Stimulated activated CD4-positive, alpha-beta T cell treated with anti-CD3 and anti-CD28 coated beads, TNF-alpha, amount 100 ng/mL, for 24 hours (primary cell): ENCODE measurements at regions not wholly inside any gene's neighbourhood (a gene's known extent, or its start where the extent isn't known, plus 50 kb on each side); places are given as distances from the start of the nearest gene placed in this dataset.

Source experiments
- DNase-seq, 3 experiments: peaks; one replicate each; pipeline ENCODE4 v3.0.0-alpha.2; 2020; ENCODE audit warnings: low read depth in 3 of 3

GRCh38 chr11:95486466-95486865 lies 255.5 kb upstream of the SESN3 start:
- DNase-seq: no peak

DNA sequence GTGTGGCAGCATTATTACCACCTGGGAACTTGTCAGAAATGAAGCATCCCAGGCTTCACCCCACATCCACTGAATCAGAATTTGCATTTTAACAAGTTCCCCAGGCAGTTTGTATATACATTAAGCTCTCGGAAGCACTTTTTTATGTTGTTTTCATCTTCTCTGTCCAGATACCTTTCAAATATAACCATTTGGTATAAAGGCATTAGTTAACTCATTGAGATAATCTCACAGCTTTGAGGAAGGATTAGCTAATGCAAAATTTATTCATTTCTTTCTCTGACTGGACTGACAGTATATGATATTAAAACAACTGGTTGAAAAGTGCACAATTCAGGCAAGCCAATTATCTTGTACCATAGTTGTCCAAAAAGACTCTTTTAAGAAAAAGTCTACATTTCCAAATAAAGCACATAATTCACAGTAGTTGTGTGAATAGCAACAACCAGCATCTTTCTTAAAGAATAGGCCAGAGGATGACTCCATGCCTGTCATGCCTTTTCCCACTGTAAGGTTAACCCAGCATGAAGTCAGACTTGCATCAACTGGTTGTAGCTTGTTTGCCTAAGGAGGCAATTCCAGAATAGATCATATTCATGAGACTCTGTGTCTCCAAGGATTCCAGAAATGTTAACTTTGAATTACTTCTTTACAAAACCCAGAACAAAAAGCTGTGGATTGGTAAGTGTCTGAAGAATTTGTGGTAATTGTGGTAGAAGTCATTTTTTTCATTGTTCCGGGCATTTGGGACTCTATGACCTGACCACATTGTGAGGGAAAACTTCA lies 254.3 kb upstream of the SESN3 start:
- DNase-seq: no peak

GRCh38 chr11:95483339-95483738 lies 252.3 kb upstream of the SESN3 start:
- no peak for DNase-seq

DNA sequence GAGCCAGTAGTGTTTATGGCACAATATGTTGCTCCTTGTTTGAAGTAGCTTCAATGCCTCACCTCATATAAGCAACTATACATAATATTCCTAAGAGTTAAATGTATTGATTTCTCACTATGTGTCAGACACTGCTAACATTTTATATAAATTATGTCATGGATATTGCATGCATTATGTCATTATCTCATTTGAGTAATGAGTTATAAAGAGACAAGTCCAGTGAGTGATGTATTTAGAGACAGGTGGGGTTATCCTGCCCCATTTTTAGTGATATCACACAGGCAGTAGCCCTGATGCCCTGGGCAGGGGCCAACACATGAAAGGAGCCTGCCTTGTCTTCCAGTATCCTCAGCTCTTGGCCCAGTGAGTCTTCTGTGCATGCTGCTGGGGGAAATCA lies 247.0 kb upstream of the SESN3 start:
- no peak for DNase-seq

- DNase-seq: no peak
Observed at GRCh38 chr11:95469258-95469657, 238.3 kb upstream of the SESN3 start.

GRCh38 chr11:95466416-95466815 lies 235.4 kb upstream of the SESN3 start:
- no peak for DNase-seq

DNA sequence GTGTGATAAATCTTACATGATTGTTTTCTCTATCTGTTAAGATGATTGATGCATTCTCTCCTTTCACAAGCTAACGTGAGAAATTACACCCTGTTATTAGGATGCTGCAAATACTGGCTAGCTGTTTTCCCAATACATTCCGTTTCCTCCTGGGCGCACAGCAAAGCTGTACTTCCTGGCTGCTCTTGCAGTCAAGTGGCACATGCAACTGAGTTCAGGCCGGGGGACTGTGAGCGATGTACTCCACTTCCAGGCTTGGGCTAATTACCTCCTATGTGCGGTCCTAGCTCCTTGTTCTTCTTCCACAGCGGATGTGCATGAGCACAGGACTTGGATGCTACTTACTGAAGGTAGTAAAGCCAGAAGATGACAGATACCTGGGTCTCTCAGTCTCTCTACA lies 234.9 kb upstream of the SESN3 start:
- no peak for DNase-seq

DNA sequence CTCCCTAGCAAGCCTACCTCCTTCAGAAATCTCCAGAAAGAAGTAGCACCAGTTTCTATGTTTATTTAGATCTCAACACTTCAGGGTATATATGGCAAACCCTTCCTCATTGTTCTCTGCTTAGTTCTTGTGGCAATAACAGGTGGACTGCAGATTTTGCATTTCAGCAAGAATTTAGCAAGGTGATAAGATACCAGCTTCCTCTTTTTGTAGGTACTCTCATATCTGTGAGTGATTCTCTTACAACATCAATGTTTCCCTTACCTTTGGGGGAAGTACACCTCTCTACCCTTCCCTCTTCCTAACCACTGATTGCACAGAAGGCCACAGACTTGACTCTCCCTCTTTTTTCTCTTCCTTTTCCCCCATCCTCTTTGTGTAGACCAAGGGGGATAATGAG lies 230.9 kb upstream of the SESN3 start:
- no peak for DNase-seq

- DNase-seq: no peak
Observed at GRCh38 chr11:95461348-95461747, 230.3 kb upstream of the SESN3 start.

DNA sequence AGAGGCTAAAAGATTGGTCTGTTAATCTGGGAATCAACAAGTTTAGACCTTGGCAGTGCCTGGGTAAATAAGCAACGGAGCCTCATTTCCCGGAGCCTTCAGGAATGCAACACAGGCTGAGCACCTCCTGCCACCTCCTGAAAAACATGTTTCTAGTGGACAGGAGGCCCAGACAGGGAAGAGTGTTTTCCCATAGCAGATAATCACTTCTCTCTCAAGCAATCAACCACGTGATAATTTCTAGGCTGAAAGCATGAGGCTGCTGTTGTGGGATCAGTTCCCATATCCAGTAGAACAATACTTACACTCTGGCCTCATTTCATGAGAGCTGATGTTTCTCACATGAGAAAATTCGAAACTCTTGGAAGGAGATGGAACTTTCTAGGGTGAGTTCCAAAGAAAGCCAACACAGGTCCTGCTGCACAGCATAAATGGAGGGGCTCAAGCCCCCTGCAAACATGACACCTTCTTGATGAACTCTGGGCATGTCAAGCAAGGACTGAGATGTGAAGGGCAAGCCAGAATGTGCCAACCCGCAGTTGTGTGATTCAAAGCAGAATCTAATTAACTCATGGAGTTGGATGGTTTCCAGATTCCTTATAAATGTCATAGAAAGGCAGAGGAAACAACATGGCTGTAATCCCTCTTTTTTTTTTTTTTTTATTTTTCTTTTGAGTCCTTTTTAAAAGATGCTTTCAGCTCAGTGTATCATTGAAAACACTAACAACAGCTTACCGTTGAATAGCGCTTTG lies 228.5 kb upstream of the SESN3 start:
- no peak for DNase-seq

DNA sequence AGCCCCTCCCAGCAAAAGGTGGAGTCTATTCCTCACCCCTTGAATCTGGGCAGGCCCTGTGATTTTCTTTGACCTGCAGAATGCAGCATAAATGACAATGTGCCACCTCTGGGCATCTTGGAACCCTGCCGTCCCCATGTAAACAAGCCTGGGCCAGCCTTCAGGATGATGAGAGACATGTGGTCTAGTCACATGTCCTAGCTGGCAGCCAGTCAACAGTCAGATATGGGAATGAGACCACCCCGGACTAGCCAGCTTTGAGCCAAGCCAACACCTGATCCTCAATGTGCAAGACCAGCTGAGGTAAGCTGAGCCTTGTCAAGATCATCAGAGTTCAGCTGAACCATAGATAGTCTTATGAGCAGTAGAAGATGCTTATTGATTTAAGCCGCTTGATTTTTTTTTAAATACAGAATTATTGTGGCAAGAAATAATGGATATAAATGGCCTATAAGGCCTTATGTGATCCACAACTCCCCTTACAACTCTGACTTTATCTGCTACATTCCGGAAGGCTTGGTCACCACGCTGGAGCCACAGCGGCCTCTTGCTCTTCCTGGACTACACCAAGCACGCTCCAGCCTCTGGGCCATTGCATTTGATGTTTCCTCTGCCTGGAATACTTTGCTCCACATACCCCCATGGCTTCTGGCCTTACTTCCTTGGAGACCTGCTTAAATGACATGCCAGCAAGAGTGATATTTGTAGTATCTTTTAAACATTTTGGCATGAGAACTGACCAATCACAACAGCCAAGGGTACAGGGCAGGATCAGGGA lies 225.9 kb upstream of the SESN3 start:
- no peak for DNase-seq

- no peak for DNase-seq
Observed at GRCh38 chr11:95455228-95455970, 224.4 kb upstream of the SESN3 start.

DNA sequence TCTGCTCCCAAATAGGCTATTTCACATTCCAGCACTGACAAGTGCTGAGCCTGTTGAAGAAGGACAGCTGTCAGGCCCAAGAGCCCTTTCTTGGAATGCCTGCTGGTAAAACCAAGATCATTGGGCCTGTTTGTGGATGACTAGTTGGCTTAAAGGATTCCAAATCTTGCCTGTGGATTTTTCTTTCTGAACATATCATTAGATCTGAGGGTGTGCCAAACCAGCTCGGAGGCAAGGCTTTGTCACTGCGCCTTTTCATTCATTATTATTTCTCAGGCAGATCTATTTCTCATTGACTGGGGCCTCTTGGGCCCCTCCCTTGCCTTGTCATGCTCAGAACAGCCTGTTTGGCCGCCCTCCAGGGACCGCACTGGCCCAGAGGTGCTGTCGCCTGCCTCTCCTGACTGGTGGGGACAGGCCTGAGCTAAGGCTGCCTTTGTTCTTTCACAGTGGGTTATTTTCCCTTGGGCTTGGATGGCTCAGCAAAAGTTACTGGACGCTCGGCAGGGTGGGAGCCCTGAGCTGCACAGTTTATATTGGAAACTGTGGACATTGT lies 222.7 kb upstream of the SESN3 start:
- DNase-seq: no peak

DNA sequence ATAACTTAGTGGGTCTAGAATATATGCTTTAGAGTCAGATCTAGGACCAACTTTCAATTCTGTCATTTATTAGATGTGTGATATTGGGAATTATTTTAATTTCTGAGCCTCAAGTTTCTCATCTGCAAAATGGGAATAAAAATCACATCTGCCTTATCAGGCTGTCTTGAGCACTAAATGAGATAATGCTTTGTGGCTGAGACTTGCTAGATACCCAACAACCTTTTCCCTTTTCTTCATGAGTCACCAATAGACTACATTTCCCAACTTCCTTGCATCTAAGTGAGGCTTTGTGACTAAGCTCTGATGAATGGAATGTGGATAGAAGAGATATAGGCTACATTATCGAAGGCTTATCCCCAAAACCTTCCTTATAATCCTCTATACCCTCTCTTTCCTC lies 220.7 kb upstream of the SESN3 start:
- no peak for DNase-seq

- DNase-seq: no peak
Observed at GRCh38 chr11:95451261-95451660, 220.3 kb upstream of the SESN3 start.

DNA sequence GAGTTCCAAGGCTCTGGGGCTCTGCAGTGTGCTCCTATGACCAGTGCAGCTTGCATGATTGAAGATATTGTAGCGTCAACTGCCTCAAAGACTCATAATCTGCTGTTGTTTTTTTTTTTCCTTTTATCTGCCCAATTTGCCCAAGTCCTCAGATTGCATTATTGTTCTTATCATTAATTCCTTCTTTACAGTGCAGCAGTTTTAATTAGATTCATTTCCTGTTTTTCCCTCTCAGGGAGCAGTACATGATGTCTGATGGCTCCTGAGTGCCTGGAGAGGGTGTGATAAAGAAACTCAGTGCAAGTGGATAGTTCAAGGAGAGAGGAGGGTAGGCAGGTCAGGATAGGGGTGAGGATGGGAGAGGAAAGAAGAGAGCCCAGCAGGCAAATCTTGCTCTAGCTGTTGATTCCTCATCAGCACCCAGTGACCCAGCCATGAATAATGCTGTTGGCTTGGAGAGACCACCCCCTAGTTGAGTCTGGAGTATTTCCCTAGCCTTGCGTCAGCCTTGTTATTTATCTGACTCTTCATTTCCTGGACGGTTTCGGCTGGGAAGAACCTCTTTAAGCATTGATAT lies 219.6 kb upstream of the SESN3 start:
- no peak for DNase-seq

GRCh38 chr11:95445746-95446333 lies 214.8 kb upstream of the SESN3 start:
- DNase-seq: no peak

- DNase-seq: no peak
Observed at GRCh38 chr11:95444309-95445241, 213.6 kb upstream of the SESN3 start.

DNA sequence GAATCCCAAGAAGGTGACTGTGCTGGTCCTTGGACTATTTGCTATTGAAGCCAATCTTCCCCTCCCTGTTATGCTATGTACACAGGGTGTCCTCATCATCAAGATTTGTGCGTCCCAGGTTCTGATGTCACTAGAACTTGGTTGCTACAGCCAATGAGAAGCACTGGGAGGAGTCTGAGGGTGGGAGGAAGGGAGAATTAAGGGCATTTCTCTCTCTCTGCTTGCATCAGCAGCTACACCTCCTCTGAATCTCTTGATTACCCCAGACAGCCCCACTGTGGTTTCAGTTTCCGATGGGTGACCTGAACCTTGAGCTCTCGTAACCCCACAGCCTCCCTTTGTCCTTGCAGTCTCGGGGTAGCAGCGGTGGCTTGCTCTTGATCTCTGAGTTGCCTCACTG lies 212.4 kb upstream of the SESN3 start:
- peak in 1 of 3 experiments; percentile 14 for DNase-seq
